ENCODE measurements at regions not wholly inside any gene's neighbourhood (a gene's known extent, or its start where the extent isn't known, plus 50 kb on each side); places are given as distances from the start of the nearest gene placed in this dataset.

GRCh38 chr14:29043737-29044136, 277.1 kb downstream of the FOXG1 start:
- DNase-seq: no peak

GRCh38 chr14:29045237-29045636, 278.6 kb downstream of the FOXG1 start:
- no peak for DNase-seq

GRCh38 chr14:29054119-29054518, 287.5 kb downstream of the FOXG1 start:
- DNase-seq: no peak

GRCh38 chr14:29056041-29056566, 289.5 kb downstream of the FOXG1 start:
- no peak for DNase-seq

- no peak for DNase-seq
Observed at GRCh38 chr14:29061702-29062101, 295.1 kb downstream of the FOXG1 start.

- DNase-seq: no peak
Observed at GRCh38 chr14:29062466-29062865, 295.9 kb downstream of the FOXG1 start.

GRCh38 chr14:29062976-29063375, 296.4 kb downstream of the FOXG1 start:
- DNase-seq: no peak

GRCh38 chr14:29064305-29064900, 297.8 kb downstream of the FOXG1 start:
- DNase-seq: no peak

GRCh38 chr14:29069228-29069627, 302.6 kb downstream of the FOXG1 start:
- DNase-seq: no peak

- DNase-seq: no peak
Observed at GRCh38 chr14:29075761-29076160, 309.2 kb downstream of the FOXG1 start.

- DNase-seq: no peak
Observed at GRCh38 chr14:29077916-29078315, 311.3 kb downstream of the FOXG1 start.

- DNase-seq: no peak
Observed at GRCh38 chr14:29078810-29079522, 312.4 kb downstream of the FOXG1 start.

- no peak for DNase-seq
Observed at GRCh38 chr14:29085546-29085945, 319.0 kb downstream of the FOXG1 start.

- no peak for DNase-seq
Observed at GRCh38 chr14:29089849-29090248, 323.3 kb downstream of the FOXG1 start.

- no peak for DNase-seq
Observed at GRCh38 chr14:29092121-29092520, 325.5 kb downstream of the FOXG1 start.

GRCh38 chr14:29097476-29097875, 330.9 kb downstream of the FOXG1 start:
- no peak for DNase-seq

- DNase-seq: no peak
Observed at GRCh38 chr14:29098656-29099055, 332.1 kb downstream of the FOXG1 start.

GRCh38 chr14:29102266-29102665, 335.7 kb downstream of the FOXG1 start:
- no peak for DNase-seq

GRCh38 chr14:29102996-29103395, 336.4 kb downstream of the FOXG1 start:
- no peak for DNase-seq

GRCh38 chr14:29108908-29109307, 342.3 kb downstream of the FOXG1 start:
- no peak for DNase-seq

GRCh38 chr14:29109589-29109988, 343.0 kb downstream of the FOXG1 start:
- no peak for DNase-seq

GRCh38 chr14:29111554-29111953, 345.0 kb downstream of the FOXG1 start:
- no peak for DNase-seq

GRCh38 chr14:29123017-29123416, 356.4 kb downstream of the FOXG1 start:
- DNase-seq: no peak

- no peak for DNase-seq
Observed at GRCh38 chr14:29126361-29126760, 359.8 kb downstream of the FOXG1 start.

- no peak for DNase-seq
Observed at GRCh38 chr14:29126865-29127264, 360.3 kb downstream of the FOXG1 start.
